Right kidney (tissue), 1 donor: ENCODE measurements at regions not wholly inside any gene's neighbourhood (a gene's known extent, or its start where the extent isn't known, plus 50 kb on each side); places are given as distances from the start of the nearest gene placed in this dataset.

ENCODE experiments used
- DNase-seq: peaks from one replicate; pipeline ENCODE4 v3.0.0-alpha.2; 2016

GRCh38 chr1:95370691-95371562 lies 136.9 kb downstream of the RWDD3 start:
- DNase-seq, result no peak

- DNase-seq, result no peak
Measured at GRCh38 chr1:95371666-95372282, 137.8 kb downstream of the RWDD3 start.

GRCh38 chr1:95375174-95375573 lies 141.2 kb downstream of the RWDD3 start:
- no peak for DNase-seq

GRCh38 chr1:95380909-95381308 lies 146.9 kb downstream of the RWDD3 start:
- DNase-seq, result no peak

- no peak for DNase-seq
Measured at GRCh38 chr1:95382000-95382786, 148.2 kb downstream of the RWDD3 start.

- DNase-seq, result no peak
Measured at GRCh38 chr1:95383111-95383510, 149.1 kb downstream of the RWDD3 start.

- DNase-seq, result no peak
Measured at GRCh38 chr1:95384567-95384966, 150.6 kb downstream of the RWDD3 start.

DNA sequence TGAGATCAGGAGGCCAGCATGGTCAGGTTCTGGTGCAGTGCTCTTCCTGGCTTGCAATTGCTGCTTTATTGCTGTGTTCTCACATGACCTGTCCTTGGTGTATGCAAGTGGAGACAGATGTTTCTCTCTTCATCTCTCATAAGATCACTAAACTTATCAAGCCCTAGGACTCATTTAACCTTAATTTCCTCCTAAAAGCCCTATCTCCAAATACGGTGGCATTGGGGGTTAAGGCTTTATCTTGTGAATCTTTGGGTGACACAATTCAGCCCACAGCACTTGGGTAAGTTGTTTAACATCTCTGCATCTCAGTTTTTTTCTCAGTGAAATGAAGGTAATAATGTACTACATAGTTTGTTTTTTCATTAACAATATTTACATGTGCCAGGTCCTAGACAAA lies 152.4 kb downstream of the RWDD3 start:
- no peak for DNase-seq

- no peak for DNase-seq
Measured at GRCh38 chr1:95386915-95387314, 152.9 kb downstream of the RWDD3 start.

DNA sequence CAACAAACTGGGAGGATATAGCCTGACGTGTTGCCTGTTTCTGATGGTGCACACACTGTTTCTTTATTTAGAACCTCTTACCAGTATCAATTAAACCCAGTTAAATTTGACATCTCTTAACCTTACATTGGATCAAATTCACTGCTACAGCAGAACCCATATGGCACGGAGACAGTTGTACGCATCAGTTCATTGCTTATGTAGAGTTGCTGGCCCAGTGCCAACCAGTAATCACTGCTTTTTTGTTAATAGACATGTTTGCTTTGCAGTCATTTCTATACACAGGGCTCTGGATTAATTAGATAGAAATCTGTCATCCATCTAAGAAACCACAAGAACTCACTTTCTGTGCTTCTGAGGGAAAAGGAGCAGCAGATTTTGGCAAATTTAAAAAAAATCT lies 154.0 kb downstream of the RWDD3 start:
- DNase-seq, result no peak

GRCh38 chr1:95393434-95393833 lies 159.4 kb downstream of the RWDD3 start:
- DNase-seq, result no peak

- no peak for DNase-seq
Measured at GRCh38 chr1:95396557-95396956, 162.5 kb downstream of the RWDD3 start.

DNA sequence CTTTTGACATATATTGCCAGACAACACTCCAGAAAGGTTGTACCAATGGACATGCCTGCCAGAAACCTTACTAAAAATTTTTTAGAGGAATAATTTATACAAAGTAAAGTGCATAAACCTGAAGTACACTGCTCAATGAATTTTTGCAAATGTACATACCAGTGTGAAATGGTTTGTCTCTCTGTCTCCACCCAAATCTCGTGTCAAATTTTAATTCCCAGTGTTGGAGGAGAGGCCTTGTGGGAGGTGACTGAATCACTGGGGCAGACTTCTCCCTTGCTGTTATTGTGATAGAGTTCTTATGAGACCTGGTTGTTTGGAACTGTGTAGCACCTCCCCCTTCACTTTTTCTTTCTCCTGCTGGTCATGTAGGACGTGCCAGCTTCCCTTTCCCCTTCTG lies 168.8 kb downstream of the RWDD3 start:
- DNase-seq, result no peak

GRCh38 chr1:95406279-95406678 lies 172.3 kb downstream of the RWDD3 start:
- no peak for DNase-seq

- DNase-seq, result no peak
Measured at GRCh38 chr1:95407131-95407885, 173.3 kb downstream of the RWDD3 start.

DNA sequence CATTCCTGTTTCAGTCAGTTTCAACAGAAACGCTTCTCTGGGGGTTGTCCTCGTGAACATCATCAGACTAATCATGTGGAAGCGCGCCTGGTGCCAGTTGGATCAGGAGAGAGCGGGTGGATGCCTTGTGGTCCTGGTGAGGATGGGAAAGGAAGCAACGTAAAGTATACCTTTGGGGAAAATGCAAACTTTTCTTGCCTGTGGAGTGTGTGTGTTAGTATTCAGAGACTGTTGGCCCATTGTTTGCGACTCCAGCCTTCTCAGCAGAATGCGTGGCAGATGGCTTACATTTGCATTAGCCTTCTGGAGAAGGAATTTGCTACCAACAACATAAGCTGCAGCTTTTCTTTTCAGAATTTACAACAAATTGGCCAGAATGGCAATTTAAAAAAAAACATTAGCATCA lies 173.9 kb downstream of the RWDD3 start:
- no peak for DNase-seq

DNA sequence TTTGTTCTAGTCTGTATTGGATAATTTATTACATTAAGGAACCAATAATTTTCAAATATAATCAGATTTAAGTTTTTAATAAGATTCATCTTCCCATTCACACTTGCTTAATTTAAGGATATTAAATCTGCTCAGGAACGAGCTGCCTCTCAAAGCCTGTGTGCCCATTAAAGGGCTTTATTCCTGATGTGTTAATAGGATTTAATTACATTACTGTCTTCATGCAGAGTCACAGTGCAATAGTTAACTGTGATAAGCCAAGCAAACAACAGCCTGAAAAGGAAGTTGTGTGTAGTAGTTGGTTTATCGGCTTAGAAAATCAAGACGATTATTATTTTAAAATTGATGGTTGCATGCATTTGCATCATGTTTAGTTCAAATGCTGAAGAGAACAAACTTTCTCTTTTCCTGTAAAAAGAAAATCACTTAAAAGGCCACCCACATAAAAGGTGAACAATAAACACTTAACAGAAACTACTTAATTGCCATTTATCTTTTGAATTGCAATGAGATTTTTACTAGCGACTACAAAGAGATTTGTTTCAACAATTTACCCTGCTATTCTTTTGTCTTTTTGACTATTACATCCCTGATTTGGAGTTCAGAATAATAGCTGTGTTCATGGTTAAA lies 174.6 kb downstream of the RWDD3 start:
- DNase-seq, result no peak

DNA sequence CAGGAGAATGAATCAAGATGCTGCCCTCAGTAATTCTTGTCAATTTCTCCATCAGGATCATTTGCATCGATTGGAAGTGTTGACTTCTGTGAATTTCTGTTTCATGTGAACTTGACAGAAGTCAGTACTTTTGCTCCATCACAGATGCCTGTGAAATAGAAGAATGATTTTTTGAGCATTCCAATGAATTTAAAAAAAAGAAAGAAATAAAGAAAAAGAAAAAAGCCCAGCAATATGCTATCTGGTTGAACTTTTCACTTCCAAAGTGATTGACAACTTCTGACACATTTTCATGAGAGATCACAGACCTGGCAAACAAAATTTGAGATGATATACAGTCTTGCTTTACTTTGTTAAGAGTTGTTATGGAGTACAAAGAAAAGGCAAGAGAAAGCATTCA lies 175.3 kb downstream of the RWDD3 start:
- DNase-seq, result no peak

DNA sequence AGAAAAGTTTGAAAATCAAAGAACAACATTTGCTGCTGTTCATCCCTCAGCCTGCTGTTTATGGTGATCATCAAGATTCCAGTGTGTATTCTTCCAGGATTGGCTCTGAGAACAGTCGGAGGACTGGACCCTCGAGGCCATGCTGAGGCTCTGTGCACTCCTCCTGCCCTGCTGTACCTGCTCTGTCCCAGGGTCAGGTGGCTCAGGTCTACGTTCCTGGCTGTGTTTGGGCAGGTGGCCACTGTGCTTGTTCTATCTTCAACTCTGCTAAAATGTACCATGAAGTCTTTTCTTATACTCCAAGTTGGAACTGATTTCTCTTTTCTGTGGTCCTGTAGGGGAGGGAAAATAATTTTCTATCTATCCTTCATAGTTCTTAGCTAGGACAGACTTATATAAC lies 175.9 kb downstream of the RWDD3 start:
- no peak for DNase-seq

DNA sequence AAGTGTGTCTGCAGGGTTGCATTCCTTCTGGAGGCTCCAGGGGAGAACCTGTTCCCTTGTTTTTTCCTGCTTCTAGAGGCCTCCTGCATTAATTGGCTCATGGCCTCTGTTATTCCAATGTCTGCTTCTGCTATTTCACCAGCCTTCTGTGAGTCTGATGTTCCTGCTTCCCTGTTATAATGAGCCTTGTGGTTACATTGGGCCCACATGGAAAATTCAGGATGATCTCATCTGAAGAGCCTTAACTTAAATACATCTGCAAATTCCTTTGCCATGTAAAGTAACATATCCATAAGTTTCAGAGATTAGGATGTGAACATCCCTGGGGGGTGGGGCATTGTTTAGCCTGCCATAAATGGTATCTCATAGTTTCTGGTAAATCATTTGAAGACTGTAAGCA lies 181.1 kb downstream of the RWDD3 start:
- no peak for DNase-seq

GRCh38 chr1:95426772-95427171 lies 192.8 kb downstream of the RWDD3 start:
- no peak for DNase-seq

- no peak for DNase-seq
Measured at GRCh38 chr1:95427525-95427924, 193.5 kb downstream of the RWDD3 start.
